ENCODE measurements at regions not wholly inside any gene's neighbourhood (a gene's known extent, or its start where the extent isn't known, plus 50 kb on each side); places are given as distances from the start of the nearest gene placed in this dataset.
"Not testable (repeated sequence)": the region's sequence is repeated elsewhere in the genome, so short reads cannot be mapped to it uniquely, and the experiment has no call there.

DNA sequence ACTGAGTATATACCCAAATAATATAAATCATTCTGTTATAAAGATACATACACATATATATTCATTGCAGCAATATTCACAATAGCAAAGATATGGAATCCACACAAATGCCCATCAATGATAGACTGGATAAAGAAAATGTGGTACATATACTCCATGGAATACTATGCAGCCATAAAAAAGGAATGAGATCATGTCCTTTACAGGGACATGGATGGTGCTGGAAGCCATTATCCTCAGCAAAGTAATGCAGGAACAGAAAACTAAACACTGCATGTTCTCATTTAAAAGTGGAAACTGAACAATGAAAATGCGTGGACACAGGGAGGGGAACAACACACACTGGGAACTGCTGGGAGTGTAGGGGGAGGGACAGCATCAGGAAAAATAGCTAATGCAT is 1344.2 kb downstream of the AMY1C start:
- TF ChIP-seq, protein P1, sequence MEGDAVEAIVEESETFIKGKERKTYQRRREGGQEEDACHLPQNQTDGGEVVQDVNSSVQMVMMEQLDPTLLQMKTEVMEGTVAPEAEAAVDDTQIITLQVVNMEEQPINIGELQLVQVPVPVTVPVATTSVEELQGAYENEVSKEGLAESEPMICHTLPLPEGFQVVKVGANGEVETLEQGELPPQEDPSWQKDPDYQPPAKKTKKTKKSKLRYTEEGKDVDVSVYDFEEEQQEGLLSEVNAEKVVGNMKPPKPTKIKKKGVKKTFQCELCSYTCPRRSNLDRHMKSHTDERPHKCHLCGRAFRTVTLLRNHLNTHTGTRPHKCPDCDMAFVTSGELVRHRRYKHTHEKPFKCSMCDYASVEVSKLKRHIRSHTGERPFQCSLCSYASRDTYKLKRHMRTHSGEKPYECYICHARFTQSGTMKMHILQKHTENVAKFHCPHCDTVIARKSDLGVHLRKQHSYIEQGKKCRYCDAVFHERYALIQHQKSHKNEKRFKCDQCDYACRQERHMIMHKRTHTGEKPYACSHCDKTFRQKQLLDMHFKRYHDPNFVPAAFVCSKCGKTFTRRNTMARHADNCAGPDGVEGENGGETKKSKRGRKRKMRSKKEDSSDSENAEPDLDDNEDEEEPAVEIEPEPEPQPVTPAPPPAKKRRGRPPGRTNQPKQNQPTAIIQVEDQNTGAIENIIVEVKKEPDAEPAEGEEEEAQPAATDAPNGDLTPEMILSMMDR (IDR thresholded peaks at IDR 0.05): not testable (repeated sequence)
- TF ChIP-seq SIN3A (IDR thresholded peaks at IDR 0.05; ENCODE audit: borderline replicate concordance, insufficient read depth, low read depth, low read length); POLR2AphosphoS5 (IDR thresholded peaks at IDR 0.05; ENCODE audit: low read depth, low read length); TCF7L2 (IDR thresholded peaks at IDR 0.05; ENCODE audit: low read depth, low read length): not testable (repeated sequence)
- TF ChIP-seq, protein P2, sequence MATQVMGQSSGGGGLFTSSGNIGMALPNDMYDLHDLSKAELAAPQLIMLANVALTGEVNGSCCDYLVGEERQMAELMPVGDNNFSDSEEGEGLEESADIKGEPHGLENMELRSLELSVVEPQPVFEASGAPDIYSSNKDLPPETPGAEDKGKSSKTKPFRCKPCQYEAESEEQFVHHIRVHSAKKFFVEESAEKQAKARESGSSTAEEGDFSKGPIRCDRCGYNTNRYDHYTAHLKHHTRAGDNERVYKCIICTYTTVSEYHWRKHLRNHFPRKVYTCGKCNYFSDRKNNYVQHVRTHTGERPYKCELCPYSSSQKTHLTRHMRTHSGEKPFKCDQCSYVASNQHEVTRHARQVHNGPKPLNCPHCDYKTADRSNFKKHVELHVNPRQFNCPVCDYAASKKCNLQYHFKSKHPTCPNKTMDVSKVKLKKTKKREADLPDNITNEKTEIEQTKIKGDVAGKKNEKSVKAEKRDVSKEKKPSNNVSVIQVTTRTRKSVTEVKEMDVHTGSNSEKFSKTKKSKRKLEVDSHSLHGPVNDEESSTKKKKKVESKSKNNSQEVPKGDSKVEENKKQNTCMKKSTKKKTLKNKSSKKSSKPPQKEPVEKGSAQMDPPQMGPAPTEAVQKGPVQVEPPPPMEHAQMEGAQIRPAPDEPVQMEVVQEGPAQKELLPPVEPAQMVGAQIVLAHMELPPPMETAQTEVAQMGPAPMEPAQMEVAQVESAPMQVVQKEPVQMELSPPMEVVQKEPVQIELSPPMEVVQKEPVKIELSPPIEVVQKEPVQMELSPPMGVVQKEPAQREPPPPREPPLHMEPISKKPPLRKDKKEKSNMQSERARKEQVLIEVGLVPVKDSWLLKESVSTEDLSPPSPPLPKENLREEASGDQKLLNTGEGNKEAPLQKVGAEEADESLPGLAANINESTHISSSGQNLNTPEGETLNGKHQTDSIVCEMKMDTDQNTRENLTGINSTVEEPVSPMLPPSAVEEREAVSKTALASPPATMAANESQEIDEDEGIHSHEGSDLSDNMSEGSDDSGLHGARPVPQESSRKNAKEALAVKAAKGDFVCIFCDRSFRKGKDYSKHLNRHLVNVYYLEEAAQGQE (IDR thresholded peaks at IDR 0.05; ENCODE audit: insufficient read depth in 1 of 2, low read depth in 2 of 2, low read length in 1 of 2): not testable (repeated sequence)

All from Panc1 (cell line).